PC-3 (cell line): ENCODE measurements at regions not wholly inside any gene's neighbourhood (a gene's known extent, or its start where the extent isn't known, plus 50 kb on each side); places are given as distances from the start of the nearest gene placed in this dataset.

Source experiments
- EZH2 ChIP-seq: fragments of 300-600 bp; sonication (generic); IDR thresholded peaks from one replicate; pipeline ENCODE4 v1.6.1; 2017; ENCODE audit warnings: antibody characterized with exemption, mild to moderate bottlenecking, low read length; ENCODE audit not compliant: unreplicated experiment
- EZH2phosphoT487 ChIP-seq: fragments of 300-600 bp; sonication (generic); IDR thresholded peaks from 2 replicates; pipeline ENCODE4 v1.6.1; 2018; ENCODE audit warnings: mild to moderate bottlenecking, antibody characterized with exemption, low read length, borderline replicate concordance
- TF ChIP-seq, protein P1 (sequence below): fragments of 300-600 bp; sonication (generic); conservative IDR thresholded peaks from 2 replicates; pipeline ENCODE4 v1.5.1; 2017; ENCODE audit warnings: antibody characterized with exemption, low read depth, mild to moderate bottlenecking, low read length

- TF ChIP-seq, protein P1, sequence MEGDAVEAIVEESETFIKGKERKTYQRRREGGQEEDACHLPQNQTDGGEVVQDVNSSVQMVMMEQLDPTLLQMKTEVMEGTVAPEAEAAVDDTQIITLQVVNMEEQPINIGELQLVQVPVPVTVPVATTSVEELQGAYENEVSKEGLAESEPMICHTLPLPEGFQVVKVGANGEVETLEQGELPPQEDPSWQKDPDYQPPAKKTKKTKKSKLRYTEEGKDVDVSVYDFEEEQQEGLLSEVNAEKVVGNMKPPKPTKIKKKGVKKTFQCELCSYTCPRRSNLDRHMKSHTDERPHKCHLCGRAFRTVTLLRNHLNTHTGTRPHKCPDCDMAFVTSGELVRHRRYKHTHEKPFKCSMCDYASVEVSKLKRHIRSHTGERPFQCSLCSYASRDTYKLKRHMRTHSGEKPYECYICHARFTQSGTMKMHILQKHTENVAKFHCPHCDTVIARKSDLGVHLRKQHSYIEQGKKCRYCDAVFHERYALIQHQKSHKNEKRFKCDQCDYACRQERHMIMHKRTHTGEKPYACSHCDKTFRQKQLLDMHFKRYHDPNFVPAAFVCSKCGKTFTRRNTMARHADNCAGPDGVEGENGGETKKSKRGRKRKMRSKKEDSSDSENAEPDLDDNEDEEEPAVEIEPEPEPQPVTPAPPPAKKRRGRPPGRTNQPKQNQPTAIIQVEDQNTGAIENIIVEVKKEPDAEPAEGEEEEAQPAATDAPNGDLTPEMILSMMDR = no peak
- TF ChIP-seq EZH2 (no peak), EZH2phosphoT487 (no peak)
Measured at GRCh38 chr18:11276678-11277077, 127.3 kb upstream of the PIEZO2 start.
